ENCODE measurements at regions not wholly inside any gene's neighbourhood (a gene's known extent, or its start where the extent isn't known, plus 50 kb on each side); places are given as distances from the start of the nearest gene placed in this dataset.

DNA sequence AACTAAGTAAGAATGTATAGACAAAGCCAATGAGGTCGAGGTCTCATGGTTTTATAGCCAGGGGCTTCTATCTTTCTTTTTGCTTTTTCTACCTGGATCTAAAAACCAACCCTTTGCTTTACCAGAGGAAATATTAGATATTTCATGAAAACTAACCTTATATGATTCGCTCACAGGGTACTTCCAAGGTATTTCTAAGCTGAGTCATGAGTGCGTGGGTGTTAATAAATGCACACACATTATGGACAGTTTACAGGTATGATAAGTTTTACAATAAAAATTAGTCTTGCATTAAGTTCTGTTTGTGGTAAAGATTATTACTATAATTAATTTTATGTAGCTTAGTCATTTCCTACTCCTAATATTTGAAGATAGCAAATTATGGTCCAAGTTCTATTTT lies 217.2 kb downstream of the CHRM3 start:
- no peak for DNase-seq

GRCh38 chr1:239606850-239607400 lies 220.6 kb downstream of the CHRM3 start:
- DNase-seq: no peak

GRCh38 chr1:239608469-239608868 lies 222.1 kb downstream of the CHRM3 start:
- DNase-seq: no peak

DNA sequence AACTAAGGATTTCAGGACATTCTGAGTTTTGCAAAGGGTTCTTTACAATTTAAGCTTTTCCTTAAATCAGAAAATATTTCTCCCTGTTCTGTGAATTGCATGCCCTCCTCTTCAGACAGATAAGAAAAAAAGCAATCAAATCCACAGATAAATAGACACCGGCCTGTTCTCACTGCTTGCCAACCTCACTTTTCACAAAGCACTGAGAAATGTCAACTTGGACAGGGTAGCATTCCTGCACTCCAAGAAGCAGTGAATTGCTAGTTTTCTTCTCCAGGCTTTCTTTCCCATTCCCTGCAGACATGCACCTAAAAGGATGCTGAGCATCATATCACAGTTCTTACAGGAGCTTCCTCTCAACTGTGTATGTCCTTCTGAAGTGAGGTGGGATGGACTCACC lies 226.0 kb downstream of the CHRM3 start:
- DNase-seq: no peak

GRCh38 chr1:239616673-239617072 lies 230.3 kb downstream of the CHRM3 start:
- DNase-seq: no peak

- DNase-seq: no peak
These were observed 230.9 kb downstream of the CHRM3 start for GRCh38 chr1:239617259-239617658.

GRCh38 chr1:239617731-239618130 lies 231.4 kb downstream of the CHRM3 start:
- DNase-seq: no peak

DNA sequence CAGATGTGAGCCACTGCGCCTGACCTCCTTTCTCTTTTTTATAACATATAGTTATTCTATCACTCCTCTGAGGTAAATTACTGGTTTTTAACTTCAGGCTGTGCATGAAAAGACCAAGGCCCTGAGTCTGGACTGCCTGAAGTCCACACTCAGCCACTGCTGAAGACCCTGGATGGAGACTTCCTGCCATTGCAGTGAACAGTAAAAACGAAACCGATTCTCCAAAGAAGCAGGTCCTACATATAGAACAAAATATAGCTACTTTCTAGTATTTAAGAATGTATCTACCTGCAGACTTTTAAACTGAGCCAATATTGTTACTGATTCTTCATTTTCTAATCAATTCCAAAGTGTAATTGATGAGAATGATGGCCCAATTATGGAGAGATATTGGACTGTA lies 232.8 kb downstream of the CHRM3 start:
- DNase-seq: no peak

GRCh38 chr1:239630767-239631166 lies 244.4 kb downstream of the CHRM3 start:
- DNase-seq: no peak

DNA sequence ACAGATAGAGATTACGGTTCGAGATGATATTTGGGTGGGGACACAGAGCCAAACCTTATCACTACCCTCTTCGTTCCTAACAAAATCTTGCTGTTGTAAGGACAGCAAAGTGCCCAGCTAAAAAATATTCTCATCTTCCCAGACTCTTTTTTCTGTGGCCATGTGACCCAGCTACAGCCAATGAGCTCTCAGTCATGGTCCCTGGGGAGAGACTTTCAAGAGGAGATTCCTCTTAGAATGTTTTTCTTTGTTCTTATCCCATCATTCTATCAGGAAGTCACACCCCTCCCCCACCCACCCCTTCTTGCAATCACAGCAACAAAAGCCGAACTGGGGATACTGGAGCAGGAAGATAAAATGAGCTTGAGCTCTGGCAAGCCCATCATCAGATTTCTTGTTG lies 247.1 kb downstream of the CHRM3 start:
- DNase-seq: no peak

DNA sequence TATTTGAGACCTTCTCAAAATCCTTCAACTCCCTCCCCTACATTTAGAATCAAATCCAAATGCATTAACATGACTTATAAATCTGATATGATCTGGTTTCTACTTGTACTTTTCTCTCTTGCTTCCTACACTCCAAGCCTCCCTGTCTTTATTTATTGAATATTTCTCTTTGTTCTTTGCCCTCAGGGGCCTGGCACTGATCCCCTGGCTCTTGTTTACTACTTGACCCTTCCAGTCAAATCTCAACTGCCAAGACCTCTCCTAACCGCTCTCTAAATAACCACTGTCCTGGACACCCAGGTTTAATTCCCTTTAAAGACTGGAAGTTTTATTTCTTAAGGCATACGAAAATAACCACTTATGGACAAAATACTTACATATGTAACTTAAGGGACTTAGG lies 248.9 kb downstream of the CHRM3 start:
- DNase-seq: no peak

DNA sequence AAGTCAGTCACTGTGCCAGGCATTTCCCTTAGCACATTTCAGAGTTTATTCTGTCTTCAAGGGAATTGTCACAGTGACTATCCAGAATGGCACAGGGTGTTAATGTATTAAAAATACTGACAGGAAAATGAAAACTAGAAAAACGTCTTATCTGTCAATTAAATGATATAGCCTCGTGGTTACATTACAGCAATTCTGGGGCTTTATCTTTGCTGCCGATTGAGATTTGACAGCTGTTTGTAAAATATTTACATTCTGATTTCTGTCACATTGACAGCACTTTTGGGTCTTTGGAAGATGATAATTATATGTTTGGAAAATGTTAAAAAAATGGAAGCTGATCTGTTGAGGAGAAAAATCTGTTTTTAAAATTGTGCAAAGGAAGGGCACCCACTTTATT lies 250.0 kb downstream of the CHRM3 start:
- DNase-seq: no peak

- no peak for DNase-seq
These were observed 258.2 kb downstream of the CHRM3 start for GRCh38 chr1:239644604-239645003.

DNA sequence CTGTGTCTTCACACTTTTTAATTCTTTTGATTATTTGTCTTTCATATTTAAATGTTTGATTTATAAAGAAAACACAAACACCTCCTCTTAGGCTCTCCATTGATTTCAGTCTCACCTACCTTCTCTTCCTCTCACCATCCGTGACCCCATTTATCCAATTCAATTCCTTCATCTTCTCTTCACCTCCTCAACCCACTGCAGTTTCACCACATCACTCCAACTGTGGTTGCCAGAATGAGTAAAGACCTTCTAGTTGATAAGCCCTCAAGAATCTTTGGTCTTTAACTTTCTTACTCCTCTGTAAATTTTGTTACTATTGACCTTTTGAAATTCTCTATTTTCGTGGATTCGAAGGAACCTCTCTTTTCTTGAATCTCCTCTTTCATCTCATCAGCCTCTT lies 260.7 kb downstream of the CHRM3 start:
- DNase-seq: no peak

DNA sequence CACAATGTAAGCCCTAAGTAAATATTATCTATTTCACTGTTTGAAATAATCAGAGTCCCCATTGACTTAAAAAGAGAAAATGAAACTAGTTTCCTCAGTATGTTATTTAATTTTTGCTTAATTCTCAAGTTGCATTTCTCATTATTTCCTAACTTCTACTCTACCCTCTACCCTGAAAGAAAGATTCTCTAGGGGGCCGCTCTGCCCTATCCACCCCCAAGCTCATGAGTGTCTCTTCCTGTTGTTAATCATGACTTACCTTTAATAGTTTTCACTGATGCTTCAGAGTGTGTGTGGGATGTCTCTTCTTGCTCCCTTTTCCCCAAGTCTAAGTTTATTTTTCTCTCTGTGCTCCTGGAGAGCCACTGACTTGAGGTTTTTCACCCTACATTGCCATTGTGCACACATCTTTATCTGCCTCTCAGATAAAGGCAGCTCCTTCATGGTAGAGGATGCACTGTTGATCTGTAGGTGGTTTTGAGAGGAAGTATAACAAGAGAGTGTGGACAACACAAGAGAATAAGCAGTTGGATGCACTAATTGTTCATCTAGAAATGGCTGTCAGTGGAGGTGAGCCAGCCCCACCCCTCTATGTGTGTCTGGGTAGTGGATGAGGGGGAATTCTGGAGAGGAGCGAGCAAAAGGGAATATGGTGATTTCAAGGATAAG lies 261.7 kb downstream of the CHRM3 start:
- DNase-seq: no peak

GRCh38 chr1:239655023-239655422 lies 268.7 kb downstream of the CHRM3 start:
- no peak for DNase-seq

DNA sequence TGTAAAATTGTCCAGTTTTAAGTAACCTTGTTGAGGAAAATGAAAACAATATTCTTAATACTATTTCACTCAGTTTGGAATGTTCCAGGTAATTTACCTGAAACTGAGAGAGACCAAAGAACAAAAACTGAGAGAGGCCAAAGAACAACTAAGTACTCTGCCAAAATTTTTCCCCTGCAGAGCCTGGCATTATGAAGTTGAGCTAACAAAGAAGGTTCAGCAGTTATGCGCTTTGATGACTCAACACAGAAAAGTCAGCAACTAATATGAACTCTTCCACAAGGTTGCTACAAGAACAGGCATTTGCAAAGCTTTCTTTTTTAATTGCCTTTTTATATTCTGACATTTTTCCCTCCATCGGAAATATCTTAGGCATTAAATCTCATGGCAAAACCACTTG lies 270.9 kb downstream of the CHRM3 start:
- DNase-seq: no peak

DNA sequence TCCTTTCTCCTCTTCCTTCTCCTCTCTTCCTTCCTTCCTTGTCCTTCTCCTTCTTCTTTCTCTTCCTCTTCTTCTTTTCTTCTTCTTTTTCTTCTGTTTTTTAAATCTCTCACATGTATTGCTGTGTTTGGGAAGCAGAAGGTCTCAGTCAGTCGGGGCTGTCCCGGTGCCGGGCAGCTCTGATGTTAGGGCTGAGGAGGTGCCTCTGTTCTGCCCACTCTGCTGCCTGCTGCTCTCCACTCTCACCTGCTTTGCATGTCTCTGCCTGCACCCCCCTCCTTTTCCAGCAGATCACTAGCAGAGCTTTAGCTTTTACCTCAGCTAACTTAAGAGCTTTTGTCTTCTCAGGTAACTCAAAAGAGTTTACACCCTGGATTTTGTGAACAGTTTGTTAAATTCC lies 276.6 kb downstream of the CHRM3 start:
- no peak for DNase-seq

DNA sequence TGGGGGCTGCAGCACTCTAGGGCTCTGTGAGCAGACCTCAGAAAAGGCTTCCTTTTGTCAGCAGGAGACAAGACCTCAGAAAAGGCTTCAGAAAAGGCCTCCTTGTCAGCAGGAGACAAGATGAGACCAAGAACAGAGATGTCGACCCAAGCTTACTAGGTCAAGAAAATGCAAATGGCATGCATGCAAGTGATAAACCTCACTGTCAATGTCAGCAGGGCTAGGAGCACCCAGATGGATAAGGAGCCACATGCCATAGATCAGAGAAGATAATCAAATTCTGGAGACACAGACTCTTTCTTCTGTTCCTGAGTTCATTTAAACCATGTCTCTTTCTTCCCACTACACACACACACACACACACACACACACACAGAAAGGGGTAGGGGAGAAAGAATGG lies 285.9 kb downstream of the CHRM3 start:
- no peak for DNase-seq

DNA sequence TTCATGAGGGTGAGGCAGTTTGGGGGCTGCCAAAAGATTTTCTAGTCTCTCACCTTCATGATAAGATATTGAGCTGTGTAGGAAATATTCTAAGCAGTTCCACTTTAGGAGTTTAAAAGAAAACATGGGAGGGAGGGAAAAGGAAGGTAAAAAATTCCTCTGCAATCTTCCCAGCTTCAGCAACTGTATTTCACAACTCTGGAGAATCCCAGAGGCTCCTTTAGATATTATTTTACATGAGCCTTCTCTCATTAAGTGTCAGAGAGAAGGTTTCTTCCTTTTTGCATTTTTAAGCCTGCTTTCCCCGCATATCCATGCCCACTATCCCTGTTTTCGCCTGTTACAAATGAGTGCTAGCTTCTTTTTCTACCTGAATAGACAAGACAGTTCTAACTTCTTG lies 289.4 kb downstream of the CHRM3 start:
- DNase-seq: no peak

GRCh38 chr1:239676522-239677273 lies 290.3 kb downstream of the CHRM3 start:
- no peak for DNase-seq

DNA sequence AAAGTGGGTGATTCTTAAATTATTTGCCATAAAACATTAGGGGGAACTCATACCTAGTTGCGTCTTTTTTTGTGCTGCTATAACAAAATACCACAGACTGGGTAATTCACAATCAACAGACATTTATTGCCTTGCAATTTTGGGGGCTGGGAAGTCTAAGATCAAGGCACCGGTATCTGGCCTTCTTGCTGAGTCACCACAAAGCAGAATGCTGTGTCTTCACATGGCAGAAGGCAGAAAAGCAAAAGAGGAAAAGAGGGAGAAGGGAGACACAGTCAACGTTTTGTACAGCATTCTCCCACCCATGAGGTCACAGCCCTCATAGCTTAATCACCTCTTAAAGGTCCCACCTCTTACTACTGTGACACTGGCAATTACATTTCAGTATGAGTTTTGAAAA lies 291.0 kb downstream of the CHRM3 start:
- no peak for DNase-seq

DNA sequence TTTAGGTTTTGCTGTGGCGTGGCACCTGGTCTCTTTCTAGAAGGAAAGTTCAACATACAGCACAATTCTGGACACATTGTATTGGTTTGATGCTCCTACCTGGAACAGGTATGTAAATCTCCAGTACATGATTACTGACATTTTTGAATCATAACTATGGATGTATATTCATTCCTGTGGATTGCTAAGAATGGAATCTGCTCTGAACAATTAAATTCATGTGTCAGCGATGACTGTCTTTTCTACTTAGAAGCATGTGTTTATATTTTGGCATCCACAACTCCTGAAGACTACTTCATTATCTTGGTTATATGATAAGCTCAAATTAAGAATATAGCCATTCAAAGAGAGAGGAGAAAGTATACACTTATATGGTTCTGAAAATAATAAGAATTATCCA lies 291.8 kb downstream of the CHRM3 start:
- no peak for DNase-seq

DNA sequence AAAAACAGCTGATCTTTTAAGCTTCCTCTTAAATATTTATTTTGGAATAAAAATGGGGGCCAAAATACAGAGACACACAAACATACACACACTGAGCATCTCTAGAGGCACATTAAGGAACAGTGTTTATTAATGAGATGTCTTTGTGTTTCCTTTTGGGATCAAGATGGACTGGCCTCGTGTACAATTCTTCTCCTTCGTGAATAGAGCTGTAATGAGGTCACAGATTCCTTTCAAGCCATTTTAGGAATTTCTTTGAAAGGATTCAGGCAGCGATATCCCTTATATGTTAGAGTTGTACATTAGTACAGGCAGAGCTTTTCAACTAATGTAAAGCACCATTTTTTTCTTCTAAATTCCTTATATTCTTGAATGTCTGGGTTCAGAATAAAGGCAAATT lies 295.7 kb downstream of the CHRM3 start:
- no peak for DNase-seq

DNA sequence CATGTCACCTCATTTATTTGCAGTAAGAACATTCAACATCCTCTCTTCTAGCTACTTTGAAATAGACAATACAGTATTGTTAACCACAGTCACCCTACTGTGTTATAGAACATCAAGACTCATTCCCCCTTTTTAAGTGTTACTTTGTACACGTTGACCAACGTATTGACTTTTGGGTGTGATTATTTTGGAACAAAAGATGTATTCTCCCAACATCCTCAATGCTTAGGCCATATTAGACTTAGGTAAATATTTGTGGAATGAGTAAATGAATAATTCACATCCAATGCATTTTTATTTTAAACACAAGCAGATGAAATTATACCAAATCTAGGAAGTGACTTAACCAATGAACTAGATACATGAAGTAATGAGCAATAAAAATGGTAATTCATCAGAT lies 296.6 kb downstream of the CHRM3 start:
- no peak for DNase-seq

Data from NCI-H524 (cell line).